ENCODE measurements at regions not wholly inside any gene's neighbourhood (a gene's known extent, or its start where the extent isn't known, plus 50 kb on each side); places are given as distances from the start of the nearest gene placed in this dataset.
"Not testable (repeated sequence)": the region's sequence is repeated elsewhere in the genome, so short reads cannot be mapped to it uniquely, and the experiment has no call there.

DNA sequence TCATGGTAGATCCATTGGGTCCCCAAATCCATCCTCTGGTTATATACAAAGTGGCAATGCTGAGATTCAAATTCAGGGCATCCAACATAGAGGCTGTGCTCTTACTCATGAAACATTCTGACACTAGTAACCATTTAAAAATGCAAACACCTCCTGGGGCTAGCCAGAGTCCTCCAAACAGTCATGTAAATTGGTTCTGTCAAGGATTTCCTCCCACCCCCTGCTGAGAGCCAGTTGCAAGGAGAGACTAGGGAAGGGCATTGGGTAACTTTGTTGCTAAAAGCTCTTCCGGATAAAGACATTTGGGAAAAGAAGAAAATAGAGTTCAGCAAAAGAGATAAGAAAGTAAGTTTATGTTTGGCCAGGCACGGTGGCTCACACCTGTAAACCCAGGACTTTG is 58.3 kb downstream of the ART5 start:
- 59 to 60% methylated on average over 2 of the region's 2 CpGs for WGBS, 2 donors
- H3K27me3 ChIP-seq: peaks cover 4 to 37% (median 26%) of the 10 kb centered on the region in 7 donors
- not testable (repeated sequence) for H3K9me3 ChIP-seq, H3K36me3 ChIP-seq, H3K4me1 ChIP-seq, ATAC-seq, H3K27ac ChIP-seq, H3K4me3 ChIP-seq, DNase-seq
- intact Hi-C loops (cut with DNase I): loop anchor here in 1 of 10 donors (10.0 kb wide), 1 partner anchor 129 kb away; no protein-coding TSS in a partner anchor

GRCh38 chr11:3581389-3581725 is 60.4 kb downstream of the ART5 start:
- intact Hi-C loops (cut with DNase I): loop anchor here in 1 of 10 donors (10.0 kb wide), 1 partner anchor 127 kb away; no protein-coding TSS in a partner anchor
- 34% methylated on average over 10 of the region's 10 CpGs for WGBS, 2 donors
- not testable (repeated sequence) for H3K36me3 ChIP-seq, H3K27ac ChIP-seq, ATAC-seq, H3K4me1 ChIP-seq, H3K4me3 ChIP-seq, DNase-seq, H3K9me3 ChIP-seq
- peaks cover 4 to 42% (median 26%) of the 10 kb centered on the region in 7 donors for H3K27me3 ChIP-seq

GRCh38 chr11:3580487-3581388 is 61.1 kb downstream of the ART5 start:
- not testable (repeated sequence) for ATAC-seq, H3K36me3 ChIP-seq, H3K9me3 ChIP-seq, H3K27ac ChIP-seq, H3K4me1 ChIP-seq
- peak; percentile 16 to 61 for DNase-seq
- 1% methylated on average over 68 to 83 of the region's 92 CpGs for WGBS, 2 donors
- intact Hi-C loops (cut with DNase I): loop anchor here in 1 of 10 donors (10.0 kb wide), 1 partner anchor 126 kb away; no protein-coding TSS in a partner anchor
- H3K4me3 ChIP-seq: peak overlapping the region in 9 of 10 donors; percentile 14 to 51 (median 41)
- peaks cover 4 to 45% (median 26%) of the 10 kb centered on the region in 7 donors for H3K27me3 ChIP-seq
- peak; percentile 56 to 85 (median 77) for TF ChIP-seq CTCF (IDR thresholded peaks at IDR 0.05)

DNA sequence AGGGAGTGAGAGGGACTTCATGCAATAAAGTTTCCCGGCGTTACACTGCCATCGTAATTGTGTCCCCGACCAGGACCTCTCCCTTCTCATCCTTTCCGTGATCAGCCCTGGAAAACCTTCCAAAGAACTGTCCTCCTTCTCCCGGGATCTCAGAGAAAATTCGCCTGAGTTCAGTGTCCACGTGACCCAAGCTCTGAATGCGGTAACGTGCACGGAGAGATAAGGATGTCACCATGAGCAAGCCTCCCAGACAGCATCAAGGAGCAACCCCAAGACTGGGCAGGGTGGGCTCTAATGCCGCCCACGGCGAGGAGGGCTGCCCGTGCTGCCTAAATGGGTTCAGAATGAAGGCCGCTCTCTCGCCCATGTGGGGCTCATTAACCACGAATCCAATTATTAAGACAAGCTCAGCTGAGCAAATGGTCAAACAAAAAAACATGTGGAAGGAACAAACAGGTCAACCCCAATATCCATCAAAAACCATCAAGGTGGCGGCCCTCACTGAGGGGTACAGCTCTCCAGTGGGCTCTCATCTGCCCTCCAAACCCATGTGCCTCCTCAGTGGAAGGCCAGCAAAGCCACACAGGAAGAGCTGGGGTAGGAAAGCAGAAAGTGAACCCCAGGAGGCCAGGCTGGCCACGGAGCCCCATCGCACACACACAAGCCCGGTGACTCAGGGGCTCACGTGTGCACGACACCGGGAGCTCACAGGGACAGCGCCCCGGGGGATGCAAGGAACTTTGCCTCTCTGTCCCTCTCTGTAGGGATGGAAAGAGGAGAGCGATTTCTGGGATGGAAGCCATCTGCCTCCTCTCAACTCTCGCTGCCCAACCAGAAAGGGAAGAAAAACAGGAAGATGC is 62.0 kb downstream of the ART5 start:
- not testable (repeated sequence) for H3K4me3 ChIP-seq, H3K9me3 ChIP-seq, H3K27ac ChIP-seq, H3K36me3 ChIP-seq, H3K4me1 ChIP-seq, ATAC-seq, DNase-seq
- 45 to 61% methylated on average over 24 to 27 of the region's 29 CpGs for WGBS, 2 donors
- H3K27me3 ChIP-seq: peaks cover 4 to 52% (median 26%) of the 10 kb centered on the region in 7 donors
- intact Hi-C loops (cut with DNase I): loop anchor here in 1 of 10 donors (10.0 kb wide), 1 partner anchor 125 kb away; no protein-coding TSS in a partner anchor

GRCh38 chr11:3576066-3576604 is 65.7 kb downstream of the ART5 start:
- H3K4me3 ChIP-seq; intact Hi-C loops (cut with DNase I); H3K27ac ChIP-seq; H3K4me1 ChIP-seq; DNase-seq; H3K36me3 ChIP-seq; ATAC-seq; H3K9me3 ChIP-seq: not testable (repeated sequence)
- WGBS, 2 donors: 30 to 33% methylated on average over 12 of the region's 12 CpGs
- H3K27me3 ChIP-seq: peaks cover 4 to 40% (median 16%) of the 10 kb centered on the region in 7 donors

DNA sequence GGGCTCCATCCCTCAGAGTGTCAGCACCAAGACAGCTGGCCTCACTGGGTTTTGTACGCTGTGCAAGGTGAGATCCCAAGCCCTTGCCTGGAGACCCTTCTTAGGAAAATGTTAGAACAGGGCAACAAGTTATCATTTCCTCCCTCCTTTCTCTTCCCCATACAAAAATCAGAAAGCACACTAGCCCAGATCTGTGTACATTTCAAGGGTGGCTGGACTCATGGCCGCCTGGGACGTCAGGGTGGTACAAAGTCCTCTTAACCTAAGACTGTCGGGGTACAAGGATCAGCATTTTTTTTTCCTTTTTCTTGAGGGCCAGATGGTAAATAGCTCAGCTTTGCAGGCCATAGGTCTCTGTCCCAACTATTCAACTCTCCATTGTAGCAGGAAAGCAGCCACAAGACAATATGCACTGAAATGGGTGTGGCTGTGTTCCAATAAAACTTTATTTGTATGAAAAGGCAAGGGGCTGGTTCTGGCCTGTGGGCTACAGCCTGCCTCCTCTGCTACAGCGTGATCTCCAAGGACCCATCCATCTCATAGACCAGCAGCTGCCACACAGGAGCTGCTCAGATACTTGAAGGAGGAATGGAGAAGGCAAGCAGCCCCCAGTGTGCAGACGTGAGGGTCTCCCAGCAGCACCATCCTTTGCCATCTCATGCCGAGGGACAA is 68.7 kb downstream of the ART5 start:
- H3K4me3 ChIP-seq; intact Hi-C loops (cut with DNase I); H3K27ac ChIP-seq; H3K9me3 ChIP-seq; ATAC-seq; H3K4me1 ChIP-seq; DNase-seq; H3K36me3 ChIP-seq: not testable (repeated sequence)
- H3K27me3 ChIP-seq: peaks cover 0 to 25% (median 0%) of the 10 kb centered on the region in 7 donors
- 80 to 87% methylated on average over 7 of the region's 7 CpGs for WGBS, 2 donors

GRCh38 chr11:3571752-3572151 is 70.0 kb downstream of the ART5 start:
- H3K27ac ChIP-seq; ATAC-seq; H3K36me3 ChIP-seq; H3K4me1 ChIP-seq; intact Hi-C loops (cut with DNase I); DNase-seq; H3K4me3 ChIP-seq; H3K9me3 ChIP-seq: not testable (repeated sequence)
- WGBS, 2 donors: 83 to 93% methylated on average over 2 of the region's 2 CpGs
- H3K27me3 ChIP-seq: peaks cover 0 to 25% (median 0%) of the 10 kb centered on the region in 7 donors

DNA sequence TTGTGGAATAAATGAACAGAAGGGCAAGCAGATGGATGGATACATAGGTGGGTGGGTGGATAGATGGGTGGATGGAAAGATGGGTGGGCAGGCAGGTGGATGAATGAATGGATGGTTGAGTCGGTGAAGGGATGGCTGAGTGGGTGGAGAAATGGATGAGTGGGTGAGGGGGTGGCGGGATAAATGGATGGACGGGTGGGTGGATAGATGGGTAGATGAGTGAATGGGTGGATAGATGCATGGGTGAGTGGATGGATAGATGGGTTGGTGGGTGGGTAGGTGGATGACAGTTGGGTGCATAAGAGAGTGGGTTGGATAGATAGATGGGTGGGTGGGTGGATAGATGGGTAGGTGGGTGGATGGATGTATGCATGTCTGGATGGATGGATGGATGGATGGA is 76.0 kb downstream of the ART5 start:
- not testable (repeated sequence) for H3K4me3 ChIP-seq, H3K27ac ChIP-seq

More for the DNA sequence above, 76.0 kb downstream of the ART5 start:
- DNase-seq; H3K36me3 ChIP-seq; H3K9me3 ChIP-seq; H3K4me1 ChIP-seq; ATAC-seq; H3K27me3 ChIP-seq; intact Hi-C loops (cut with DNase I): not testable (repeated sequence)
- 92 to 94% methylated on average over 3 of the region's 3 CpGs for WGBS, 2 donors

Data from heart right ventricle (tissue), 16 donors.